HG02938 (cell line): ENCODE measurements at regions not wholly inside any gene's neighbourhood (a gene's known extent, or its start where the extent isn't known, plus 50 kb on each side); places are given as distances from the start of the nearest gene placed in this dataset.
"Not testable (repeated sequence)": the region's sequence is repeated elsewhere in the genome, so short reads cannot be mapped to it uniquely, and the experiment has no call there.

Source experiments
- ATAC-seq: cut with Tn5 transposase; IDR thresholded peaks from one replicate; pipeline ENCODE4 v1.9.1; 2021; ENCODE audit warnings: mild to moderate bottlenecking, moderate library complexity; ENCODE audit not compliant: unreplicated experiment

DNA sequence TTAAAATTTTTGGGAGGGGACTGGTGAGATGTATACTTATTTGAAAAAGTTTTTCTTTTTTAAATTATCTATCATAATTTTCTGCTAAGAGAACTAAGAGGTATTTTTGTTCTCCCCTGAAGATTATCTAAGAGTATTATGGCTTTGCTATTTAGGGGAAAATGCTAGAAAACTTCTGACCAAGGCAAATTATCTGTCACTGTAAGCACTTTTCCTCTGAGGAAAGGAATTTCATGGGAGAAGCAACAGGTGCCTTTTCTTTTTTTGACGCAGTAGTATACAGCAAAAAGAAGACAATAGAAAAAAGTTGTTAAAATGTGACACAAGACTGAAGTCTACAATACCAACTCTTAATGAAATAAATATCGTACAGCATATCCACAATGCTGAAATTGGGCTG, 201.6 kb upstream of the NANOGP8 start:
- ATAC-seq = no peak

DNA sequence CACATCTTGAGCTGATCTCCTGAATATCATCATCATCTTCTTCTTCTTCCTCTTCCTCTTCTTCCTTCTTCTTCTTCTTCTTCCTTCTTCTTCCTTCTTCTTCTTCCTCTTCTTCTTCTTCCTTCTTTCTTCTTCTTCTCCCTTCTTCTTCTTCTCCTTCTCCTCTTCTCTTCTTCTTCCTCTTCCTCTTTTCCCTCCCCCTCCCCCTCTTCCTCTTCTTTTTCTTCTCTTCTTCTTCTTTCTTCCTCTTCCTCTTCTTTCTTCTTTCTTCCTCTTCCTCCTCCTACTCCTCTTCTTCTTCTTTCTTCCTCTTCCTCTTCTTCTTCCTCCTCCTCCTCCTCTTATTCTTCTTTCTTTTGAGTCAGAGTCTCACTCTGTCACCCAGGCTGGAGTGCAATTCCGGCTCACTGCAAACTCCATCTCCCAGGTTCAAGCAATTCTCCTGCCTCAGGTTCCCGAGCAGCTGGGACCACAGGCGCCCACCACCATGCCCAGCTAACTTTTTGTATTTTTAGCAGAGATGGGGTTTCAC, 197.9 kb upstream of the NANOGP8 start:
- ATAC-seq = no peak

DNA sequence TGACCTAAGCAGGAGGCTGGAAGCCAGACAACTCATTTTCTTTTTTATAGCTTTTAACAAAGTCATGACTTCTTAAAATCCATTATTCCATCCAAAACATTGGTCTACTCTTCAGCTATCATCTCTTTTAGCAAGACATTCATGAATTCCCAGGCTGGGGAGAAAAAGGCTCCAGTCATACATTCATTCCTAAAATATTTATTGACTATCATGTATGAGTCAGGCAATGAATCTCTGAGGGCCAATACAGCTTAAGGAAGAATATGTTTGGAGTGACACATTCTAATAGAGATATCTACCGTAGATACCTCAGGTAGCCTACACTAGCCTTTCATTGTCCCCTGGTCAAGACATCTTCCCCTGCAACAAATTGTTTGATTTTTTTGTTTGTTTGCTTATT, 196.4 kb upstream of the NANOGP8 start:
- no peak for ATAC-seq

DNA sequence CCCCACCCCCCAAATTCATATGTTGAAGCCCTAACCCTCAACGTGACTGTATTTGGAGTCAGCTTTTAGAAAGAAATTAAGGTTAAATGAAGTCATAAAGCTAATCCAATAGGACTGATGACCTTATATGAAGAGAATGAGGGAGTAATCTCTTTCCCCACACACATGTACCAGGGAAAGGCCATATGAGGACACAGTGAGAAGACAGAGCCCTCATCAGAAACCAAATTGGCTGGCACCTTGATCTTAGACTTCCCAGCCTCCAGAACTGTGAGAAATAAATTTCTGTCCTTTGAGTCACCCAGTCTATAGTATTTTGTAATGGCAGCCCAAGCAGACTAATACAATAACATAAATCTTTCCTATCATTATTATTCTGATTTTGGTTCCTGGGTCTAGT, 194.7 kb upstream of the NANOGP8 start:
- no peak for ATAC-seq

DNA sequence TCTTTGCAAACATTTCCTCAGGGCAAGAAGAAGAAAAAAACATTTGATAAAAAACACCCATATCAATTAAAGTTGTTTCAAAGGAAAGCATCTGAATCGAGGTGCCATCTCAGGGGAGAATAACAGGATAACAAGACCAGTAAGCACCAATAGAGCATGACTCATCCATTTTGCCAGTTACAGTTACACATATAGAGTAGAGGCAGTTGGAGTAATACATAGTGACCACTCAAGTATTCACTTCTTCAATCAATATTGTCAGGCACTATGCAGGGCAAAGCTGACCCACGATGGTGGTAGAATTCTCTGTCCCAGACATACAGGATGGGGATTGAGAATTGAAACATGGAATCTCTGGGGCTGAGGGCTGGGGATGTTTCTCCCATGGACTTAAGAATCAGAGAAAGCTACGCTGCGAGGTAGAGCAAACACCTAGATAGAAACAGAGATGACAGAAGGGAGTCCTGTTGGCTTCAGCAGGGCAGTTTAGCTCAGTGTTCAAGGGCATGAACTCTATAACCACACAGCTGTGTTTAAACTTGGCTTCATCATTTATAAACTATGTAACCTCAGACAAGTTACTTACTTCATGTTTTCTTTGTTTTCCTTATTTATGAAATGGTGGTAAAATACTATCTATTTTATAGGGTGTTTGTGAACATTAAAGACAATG, 186.4 kb upstream of the NANOGP8 start:
- no peak for ATAC-seq

GRCh38 chr15:35260941-35261340, 175.8 kb upstream of the NANOGP8 start:
- ATAC-seq = no peak

GRCh38 chr15:35260274-35260673, 175.2 kb upstream of the NANOGP8 start:
- not testable (repeated sequence) for ATAC-seq

DNA sequence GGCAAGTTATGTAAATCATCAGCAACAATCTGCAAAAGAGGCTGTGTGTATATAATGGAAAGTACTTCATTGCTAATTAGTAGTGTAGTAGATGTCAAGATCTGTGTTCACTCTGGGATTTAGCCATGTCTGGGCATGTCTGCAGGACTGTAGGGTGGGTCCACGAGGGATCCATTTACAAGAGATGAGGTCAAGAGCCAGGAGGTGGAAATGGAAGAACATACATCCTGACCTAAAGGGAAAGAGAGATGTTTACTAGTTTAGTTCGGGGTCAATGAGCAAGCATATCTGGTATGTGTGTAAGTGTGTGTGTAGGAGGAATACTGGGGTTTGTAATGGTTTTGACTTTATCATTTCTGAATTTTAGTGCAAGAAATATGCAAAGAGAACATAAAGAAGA, 171.5 kb upstream of the NANOGP8 start:
- no peak for ATAC-seq

- no peak for ATAC-seq
These were observed 171.0 kb upstream of the NANOGP8 start for GRCh38 chr15:35256141-35256540.

DNA sequence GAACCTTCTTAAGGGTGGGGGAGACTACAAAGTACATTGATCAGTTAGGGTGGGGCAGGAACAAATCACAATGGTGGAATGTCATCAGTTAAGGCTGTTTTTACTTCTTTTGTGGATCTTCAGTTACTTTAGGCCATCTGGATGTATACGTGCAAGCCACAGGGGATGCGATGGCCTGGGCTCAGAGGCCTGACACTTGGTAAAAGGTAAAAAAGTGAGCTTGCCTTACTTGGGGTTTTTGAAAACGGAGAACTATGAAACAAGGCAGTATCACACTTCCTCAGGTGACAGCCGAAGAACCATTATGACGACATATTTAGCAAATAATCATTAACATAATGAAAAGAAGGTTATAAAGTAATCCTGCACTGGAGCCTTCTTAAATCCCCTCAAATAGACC, 169.8 kb upstream of the NANOGP8 start:
- not testable (repeated sequence) for ATAC-seq

- no peak for ATAC-seq
These were observed 169.0 kb upstream of the NANOGP8 start for GRCh38 chr15:35254062-35254461.

DNA sequence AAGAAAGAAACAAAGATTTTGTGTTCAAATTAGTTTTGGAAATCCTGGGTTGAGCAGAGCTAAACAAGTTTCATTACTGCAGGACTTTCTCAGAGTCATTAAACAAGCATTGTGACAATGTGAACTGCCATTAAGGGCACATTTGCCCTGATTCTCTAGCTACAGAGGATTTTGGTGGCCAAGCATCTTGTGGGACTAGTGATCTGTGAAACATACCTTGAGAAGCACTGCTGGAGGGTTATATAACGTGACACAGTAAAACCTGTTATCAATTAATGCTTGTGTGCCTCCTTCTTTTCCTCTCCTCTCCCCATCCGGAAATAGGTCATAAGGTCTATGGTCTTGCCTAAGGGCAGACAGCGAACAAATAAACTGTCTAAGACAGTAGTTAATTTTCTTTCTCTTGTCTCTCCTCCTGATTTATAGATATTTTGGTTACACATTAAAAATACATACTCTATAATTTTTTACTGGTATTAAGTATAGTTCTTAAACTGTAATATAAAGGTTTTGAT, 167.3 kb upstream of the NANOGP8 start:
- no peak for ATAC-seq

- no peak for ATAC-seq
These were observed 162.1 kb upstream of the NANOGP8 start for GRCh38 chr15:35247150-35247549.

GRCh38 chr15:35246451-35246850, 161.4 kb upstream of the NANOGP8 start:
- no peak for ATAC-seq

DNA sequence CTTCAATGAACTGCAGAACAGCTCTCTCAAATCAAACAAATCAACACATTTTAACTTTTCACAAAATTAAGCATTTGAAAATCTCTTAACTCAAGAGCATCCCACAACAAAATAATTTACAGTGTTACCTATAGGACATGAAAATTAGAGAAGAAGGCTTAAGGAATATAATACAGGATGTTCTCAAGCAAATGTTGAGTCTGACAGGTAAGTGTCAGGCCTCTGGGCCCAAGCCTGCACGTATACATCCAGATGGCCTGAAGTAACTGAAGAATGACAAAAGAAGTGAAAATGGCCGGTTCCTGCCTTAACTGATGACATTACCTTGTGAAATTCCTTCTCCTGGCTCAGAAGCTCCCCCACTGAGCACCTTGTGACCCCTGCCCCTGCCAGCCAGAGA, 160.6 kb upstream of the NANOGP8 start:
- not testable (repeated sequence) for ATAC-seq

- no peak for ATAC-seq
These were observed 159.1 kb upstream of the NANOGP8 start for GRCh38 chr15:35244227-35244626.

- no peak for ATAC-seq
These were observed 158.7 kb upstream of the NANOGP8 start for GRCh38 chr15:35243758-35244157.

DNA sequence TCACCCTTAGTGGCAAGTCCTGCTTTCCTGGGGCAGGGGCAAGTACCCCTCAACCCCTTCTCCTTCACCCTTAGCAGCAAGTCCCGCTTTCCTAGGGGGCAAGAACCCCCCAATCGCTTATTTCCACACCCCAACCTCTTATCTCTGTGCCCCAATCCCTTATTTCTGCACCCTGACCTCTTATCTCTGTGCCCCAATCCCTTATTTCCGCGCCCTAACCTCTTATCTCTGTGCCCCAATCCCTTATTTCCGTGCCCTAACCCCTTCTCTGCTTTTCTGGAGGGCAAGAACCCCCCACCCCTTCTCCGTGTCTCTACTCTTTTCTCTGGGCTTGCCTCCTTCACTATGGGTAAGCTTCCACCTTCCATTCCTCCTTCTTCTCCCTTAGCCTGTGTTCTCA, 154.6 kb upstream of the NANOGP8 start:
- not testable (repeated sequence) for ATAC-seq

DNA sequence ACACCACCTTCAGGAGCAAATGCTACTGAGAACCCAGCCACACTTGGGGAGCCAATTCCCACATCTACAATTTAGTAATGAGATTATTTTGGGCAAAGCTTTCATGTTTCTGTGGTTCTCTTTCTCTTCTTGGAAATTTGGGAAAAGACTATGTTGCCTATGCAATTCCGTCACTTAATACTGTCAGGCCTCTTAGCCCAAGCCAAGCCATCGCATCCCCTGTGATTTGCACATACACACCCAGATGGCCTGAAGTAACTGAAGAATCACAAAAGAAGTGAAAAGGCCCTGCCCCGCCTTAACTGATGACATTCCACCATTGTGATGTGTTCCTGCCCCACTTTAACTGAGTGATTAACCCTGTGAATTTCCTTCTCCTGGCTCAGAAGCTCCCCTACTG, 153.4 kb upstream of the NANOGP8 start:
- not testable (repeated sequence) for ATAC-seq

GRCh38 chr15:35229085-35229484, 144.0 kb upstream of the NANOGP8 start:
- ATAC-seq = no peak

DNA sequence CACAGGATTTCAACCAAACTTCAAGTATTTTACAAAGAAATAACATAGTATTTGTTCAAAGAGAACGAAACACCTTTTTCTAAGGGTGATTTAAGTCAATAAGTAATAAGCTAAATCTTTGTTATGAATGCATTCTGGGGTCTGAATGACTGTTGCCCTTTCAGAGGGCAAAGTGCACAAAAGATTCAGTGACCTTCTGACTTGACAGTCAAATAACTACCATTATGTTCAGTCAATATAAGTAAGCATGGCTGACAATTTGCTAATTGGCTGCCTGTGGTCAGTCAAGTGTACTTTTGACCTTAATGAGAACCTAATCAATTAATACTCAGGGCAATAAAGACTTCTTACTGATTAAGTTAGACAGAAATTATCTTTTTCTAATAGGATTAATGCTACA, 133.1 kb upstream of the NANOGP8 start:
- no peak for ATAC-seq

DNA sequence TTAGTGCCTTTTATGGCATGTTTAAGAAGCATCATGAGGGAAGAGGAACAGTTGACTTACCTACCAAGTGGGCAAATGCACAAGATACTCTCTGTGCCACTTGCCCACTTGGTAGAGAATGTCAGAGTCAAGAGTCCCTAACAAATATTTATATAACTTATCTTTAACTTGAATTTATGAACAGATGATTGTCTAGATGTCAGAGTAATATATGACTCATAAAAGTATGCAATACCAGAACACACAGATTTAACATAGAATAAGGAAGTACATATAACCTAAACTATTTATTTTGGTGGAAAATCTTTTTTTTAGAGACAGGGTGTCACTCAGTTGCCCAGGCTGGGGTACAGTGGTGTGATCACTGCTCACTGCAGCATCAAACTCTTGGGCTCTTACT, 130.0 kb upstream of the NANOGP8 start:
- no peak for ATAC-seq
